DND-41 (cell line): ENCODE measurements at regions not wholly inside any gene's neighbourhood (a gene's known extent, or its start where the extent isn't known, plus 50 kb on each side); places are given as distances from the start of the nearest gene placed in this dataset.

Experiments used
- CTCF ChIP-seq: IDR thresholded peaks from 2 replicates; pipeline ENCODE4 v1.5.1; 2012; ENCODE audit warnings: borderline replicate concordance, low read length, moderate library complexity, mild to moderate bottlenecking; ENCODE audit not compliant: poor library complexity, severe bottlenecking; ENCODE audit errors: extremely low read depth
- EZH2 ChIP-seq: IDR thresholded peaks from 3 replicates; pipeline ENCODE4 v1.6.1; 2012; ENCODE audit warnings: borderline replicate concordance, low read depth, mild to moderate bottlenecking, moderate library complexity, low read length, inconsistent platforms; ENCODE audit not compliant: severe bottlenecking

GRCh38 chr9:78408388-78408787 lies 111.5 kb downstream of the PSAT1 start:
- TF ChIP-seq CTCF (no peak), EZH2 (no peak)
